GM21737 (cell line): ENCODE measurements at regions not wholly inside any gene's neighbourhood (a gene's known extent, or its start where the extent isn't known, plus 50 kb on each side); places are given as distances from the start of the nearest gene placed in this dataset.
"Not testable (repeated sequence)": the region's sequence is repeated elsewhere in the genome, so short reads cannot be mapped to it uniquely, and the experiment has no call there.

ENCODE experiments used
- ATAC-seq: cut with Tn5 transposase; IDR thresholded peaks from one replicate; pipeline ENCODE4 v1.9.1; 2021; ENCODE audit warnings: mild to moderate bottlenecking, moderate library complexity; ENCODE audit not compliant: unreplicated experiment

- ATAC-seq = no peak
Measured at GRCh38 chr14:48325486-48325885, 650.1 kb upstream of the MDGA2 start.

GRCh38 chr14:48323665-48324064 is 648.3 kb upstream of the MDGA2 start:
- ATAC-seq = no peak

DNA sequence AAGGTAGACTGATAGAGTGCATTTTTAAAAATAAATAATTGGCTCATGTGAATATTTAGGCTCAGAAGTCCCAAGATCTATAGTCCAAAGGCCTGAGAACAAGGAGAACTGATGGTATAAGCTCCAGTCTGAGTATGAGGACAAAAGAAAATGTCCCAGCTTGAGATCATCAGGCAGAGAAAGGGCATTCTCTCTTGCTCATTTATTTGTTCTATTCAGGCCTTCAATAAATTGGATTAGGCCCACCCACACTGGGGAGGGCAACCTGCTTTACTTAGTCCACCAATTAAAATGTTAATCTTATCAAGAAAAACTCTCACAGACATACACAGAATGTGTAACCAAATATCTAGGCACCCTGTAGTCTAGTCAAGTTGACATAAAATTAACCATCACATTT is 644.4 kb upstream of the MDGA2 start:
- no peak for ATAC-seq

GRCh38 chr14:48304729-48305128 is 629.3 kb upstream of the MDGA2 start:
- no peak for ATAC-seq

GRCh38 chr14:48289701-48290100 is 614.3 kb upstream of the MDGA2 start:
- ATAC-seq = no peak

DNA sequence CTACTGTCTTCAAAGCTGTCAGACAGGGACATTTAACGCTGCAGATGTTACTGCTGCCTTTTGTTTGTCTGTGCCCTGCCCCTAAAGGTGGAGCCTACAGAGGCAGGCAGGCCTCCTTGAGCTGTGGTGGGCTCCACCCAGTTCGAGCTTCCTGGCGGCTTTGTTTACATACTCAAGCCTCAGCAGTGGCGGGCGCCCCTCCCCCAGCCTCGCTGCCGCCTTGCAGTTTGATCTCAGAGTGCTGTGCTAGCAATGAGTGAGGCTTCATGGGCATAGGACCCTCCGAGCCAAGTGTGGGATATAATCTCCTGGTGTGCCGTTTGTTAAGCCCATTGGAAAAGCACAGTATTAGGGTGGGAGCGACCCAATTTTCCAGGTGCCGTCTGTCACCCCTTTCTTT is 609.8 kb upstream of the MDGA2 start:
- ATAC-seq = not testable (repeated sequence)

DNA sequence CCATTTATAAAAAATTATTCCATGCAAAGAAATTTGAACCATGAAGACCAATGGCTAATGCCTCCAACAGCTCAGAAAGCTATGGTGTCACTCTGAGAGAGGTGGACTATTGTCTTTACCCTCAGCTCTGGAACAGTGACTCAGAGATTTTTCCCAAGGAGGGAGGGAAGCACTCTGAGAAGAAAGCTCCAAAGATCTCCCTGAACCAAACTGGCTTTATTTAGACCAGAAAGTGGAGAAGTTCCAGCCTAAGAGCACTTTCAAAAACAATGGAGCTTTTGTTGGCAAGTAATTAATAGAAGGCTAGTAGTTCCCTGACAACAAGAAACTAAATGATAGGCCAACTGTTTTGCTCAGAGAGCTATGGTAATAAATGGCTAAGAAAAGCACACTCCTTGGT is 599.9 kb upstream of the MDGA2 start:
- no peak for ATAC-seq

GRCh38 chr14:48274826-48275225 is 599.4 kb upstream of the MDGA2 start:
- no peak for ATAC-seq

DNA sequence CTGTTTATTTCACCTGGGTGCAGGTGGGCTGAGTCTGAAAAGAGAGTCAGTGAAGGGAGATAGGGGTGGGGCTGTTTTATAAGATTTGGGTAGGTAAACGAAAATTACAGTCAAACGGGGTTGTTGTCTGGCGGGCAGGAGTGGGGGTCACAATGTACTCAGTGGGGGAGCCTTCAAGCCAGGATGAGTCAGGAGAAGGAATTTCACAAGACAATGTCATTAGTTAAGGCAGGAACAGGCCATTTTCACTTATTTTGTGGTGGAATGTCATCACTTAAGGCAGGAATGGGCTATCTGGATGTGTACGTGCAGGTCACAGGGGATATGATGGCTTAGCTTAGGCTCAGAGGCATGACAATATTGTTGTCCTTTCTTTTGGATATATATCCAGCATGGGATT is 592.5 kb upstream of the MDGA2 start:
- not testable (repeated sequence) for ATAC-seq

- ATAC-seq = not testable (repeated sequence)
Measured at GRCh38 chr14:48266201-48266600, 590.8 kb upstream of the MDGA2 start.

- no peak for ATAC-seq
Measured at GRCh38 chr14:48261436-48261835, 586.0 kb upstream of the MDGA2 start.

DNA sequence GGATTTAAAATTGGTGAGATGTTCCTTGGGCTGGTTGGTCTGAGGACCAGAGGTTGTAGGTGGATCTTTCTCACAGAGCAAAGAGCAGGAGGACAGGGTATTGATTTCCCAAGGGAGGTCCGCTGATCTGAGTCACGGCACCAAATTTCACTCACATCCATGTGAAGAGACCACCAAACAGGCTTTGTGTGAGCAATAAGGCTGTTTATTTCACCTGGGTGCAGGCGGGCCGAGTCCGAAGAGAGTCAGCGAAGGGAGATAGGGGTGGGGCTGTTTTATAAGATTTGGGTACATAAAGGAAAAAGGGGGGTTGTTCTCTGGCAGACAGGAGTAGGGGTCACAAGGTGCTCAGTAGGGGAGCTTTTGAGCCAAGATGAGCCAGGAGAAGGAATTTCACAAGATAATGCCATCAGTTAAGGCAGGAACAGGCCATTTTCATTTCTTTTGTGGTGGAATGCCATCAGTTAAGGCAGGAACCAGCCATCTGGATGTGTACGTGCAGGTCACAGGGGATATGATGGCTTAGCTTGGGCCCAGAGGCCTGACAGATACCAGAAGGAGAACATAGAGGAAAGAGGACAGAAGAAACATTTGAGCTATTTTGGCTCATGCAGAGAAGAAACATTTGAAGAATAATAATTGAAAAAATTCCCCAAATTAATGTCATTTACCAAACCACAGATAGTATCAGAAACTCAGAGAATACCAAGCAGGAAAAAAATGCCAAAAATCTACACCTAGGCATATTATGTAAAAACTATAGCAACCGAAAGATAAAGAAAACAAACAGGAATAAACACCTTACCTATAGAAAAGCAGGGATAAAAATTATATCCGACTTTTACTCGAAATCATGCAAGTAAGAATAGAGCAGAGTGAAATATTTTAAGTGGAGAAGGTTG is 585.2 kb upstream of the MDGA2 start:
- not testable (repeated sequence) for ATAC-seq

- not testable (repeated sequence) for ATAC-seq
Measured at GRCh38 chr14:48259876-48260275, 584.5 kb upstream of the MDGA2 start.

DNA sequence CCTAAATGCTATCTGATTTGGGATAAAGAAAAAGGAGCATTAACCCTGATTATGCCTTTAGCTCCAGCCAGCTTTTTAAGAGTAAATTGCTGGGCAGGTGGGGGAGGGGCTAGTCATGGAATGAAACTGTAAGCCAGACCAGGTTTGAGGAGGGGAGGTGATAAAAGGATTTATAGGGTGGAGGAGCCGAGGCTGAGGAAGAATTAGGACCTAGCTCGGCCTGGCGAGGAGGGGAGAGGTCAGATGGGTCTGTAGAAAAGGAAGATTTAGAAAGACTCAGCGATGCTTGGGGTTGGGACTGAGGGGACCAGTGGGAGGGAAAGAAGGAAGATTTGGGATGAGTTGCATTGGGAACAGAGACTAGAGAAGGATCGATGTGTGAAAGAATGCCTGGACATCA is 583.8 kb upstream of the MDGA2 start:
- not testable (repeated sequence) for ATAC-seq

- not testable (repeated sequence) for ATAC-seq
Measured at GRCh38 chr14:48258703-48259102, 583.3 kb upstream of the MDGA2 start.

DNA sequence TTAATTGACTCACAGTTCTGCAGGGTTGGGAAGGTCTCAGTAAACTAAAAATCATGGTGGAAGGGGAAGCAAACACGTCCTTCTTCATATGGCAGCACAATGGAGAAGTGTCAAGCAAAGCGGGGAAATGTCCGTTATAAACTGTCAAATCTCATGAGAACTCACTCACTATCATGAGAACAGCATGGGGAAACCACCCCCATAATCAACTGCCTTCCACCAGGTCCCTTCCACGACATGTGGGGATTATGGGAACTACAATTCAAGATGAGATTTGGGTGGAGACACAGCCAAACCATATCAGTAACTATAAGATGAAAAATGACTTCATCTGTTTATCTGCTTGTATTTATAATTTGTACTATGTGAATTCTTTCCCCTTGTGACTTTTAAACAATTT is 577.6 kb upstream of the MDGA2 start:
- no peak for ATAC-seq

- no peak for ATAC-seq
Measured at GRCh38 chr14:48251290-48251689, 575.9 kb upstream of the MDGA2 start.

DNA sequence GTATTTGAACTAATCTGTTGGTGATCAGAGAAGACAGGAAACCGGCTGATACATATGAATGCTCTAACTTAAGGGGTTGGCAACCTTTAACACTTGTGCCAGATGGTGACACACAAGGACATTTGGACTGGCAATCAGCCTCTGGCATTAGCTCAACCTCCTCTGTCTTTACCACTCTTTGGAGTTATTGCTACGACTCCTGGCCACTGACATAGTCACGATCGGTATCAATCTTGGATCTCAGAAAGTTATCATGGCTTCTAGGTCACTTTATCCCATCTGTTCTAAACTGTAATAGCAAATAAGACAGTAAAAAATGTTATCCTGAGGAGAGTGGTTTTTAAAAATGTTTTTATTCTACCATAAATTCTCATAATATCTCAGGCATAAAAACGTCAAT is 575.2 kb upstream of the MDGA2 start:
- no peak for ATAC-seq

DNA sequence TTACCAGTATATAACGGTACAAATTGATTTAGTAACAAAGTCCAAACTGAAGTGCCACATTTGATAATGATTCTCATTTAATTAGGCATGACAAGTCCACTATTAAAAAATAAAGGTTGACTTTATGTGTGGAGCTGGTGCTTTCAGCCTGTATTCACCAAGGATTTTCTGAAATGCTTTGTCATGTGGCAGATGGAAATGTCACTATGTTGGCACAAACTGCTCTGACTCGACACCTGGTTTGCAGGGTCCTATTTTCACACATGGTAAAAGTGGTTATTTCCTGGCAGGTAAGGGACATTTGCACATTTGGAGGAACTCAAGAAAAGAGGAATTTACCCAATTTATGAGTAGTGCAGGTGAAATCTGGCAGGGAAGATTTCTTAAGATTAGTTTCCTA is 572.6 kb upstream of the MDGA2 start:
- no peak for ATAC-seq

GRCh38 chr14:48243900-48244299 is 568.5 kb upstream of the MDGA2 start:
- ATAC-seq = no peak

GRCh38 chr14:48229091-48229490 is 553.7 kb upstream of the MDGA2 start:
- no peak for ATAC-seq

DNA sequence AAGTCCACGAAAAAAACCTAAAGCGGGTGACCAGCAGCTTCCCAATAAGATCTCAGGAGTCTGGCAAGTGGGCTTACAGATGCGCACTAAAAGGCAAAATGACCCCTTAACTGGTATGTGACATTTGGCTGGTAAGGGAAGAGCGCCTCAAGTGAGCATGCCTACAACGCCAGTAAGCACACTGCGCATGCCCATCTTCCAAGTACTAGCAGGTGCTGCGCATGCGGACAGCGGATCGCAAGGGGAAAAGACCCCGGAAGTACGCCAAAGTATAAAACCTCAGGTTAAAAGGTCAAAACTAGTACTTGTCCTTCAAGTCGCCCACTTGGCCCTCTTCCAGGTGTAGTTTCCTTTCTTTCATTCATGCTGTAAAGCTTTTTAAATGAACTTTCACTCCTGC is 518.5 kb upstream of the MDGA2 start:
- ATAC-seq = no peak

DNA sequence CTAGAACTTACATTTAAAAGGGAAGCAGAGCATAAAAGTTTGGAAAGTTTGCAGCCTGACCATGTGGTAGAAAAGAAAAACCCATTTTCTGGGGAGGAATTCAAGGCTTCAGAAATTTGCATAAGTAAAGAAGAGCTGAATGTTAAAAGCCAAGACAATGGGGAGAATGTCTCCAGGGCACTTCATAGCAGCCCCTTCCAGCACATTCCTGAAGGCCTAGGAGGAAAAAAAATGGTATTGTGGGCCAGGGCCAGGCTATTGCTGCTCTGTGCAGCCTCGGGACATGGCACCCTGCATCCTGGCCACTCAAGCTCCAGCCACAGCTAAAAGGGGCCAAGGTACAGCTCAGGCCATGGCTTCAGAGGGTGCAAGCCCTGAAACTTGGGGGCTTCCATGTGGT is 474.2 kb upstream of the MDGA2 start:
- ATAC-seq = not testable (repeated sequence)
